ENCODE measurements at regions not wholly inside any gene's neighbourhood (a gene's known extent, or its start where the extent isn't known, plus 50 kb on each side); places are given as distances from the start of the nearest gene placed in this dataset.
"Not testable (repeated sequence)": the region's sequence is repeated elsewhere in the genome, so short reads cannot be mapped to it uniquely, and the experiment has no call there.

- no peak overlapping the region for H3K4me3 Mint-ChIP-seq (ENCODE audit: low read depth)
- no peak for DNase-seq (ENCODE audit: low spot score, unreplicated experiment)
- H3K27me3 Mint-ChIP-seq = no peaks in the 10 kb centered on the region
- H3K4me1 Mint-ChIP-seq (ENCODE audit: low read depth) = no peaks in the 10 kb centered on the region
- no peak overlapping the region for H3K27ac Mint-ChIP-seq
- H3K9me3 Mint-ChIP-seq (ENCODE audit: low read depth) = no peaks in the 10 kb centered on the region
- TF ChIP-seq CTCF (IDR thresholded peaks at IDR 0.05; ENCODE audit: unreplicated experiment) = no peak
- no peaks in the 10 kb centered on the region for H3K36me3 Mint-ChIP-seq (ENCODE audit: insufficient read depth)
Observed at GRCh38 chr3:557972-558371, 361.4 kb downstream of the CHL1 start.

GRCh38 chr3:567488-568185, 371.1 kb downstream of the CHL1 start:
- no peaks in the 10 kb centered on the region for H3K9me3 Mint-ChIP-seq (ENCODE audit: low read depth)
- H3K27ac Mint-ChIP-seq = no peak overlapping the region
- H3K36me3 Mint-ChIP-seq (ENCODE audit: insufficient read depth) = no peaks in the 10 kb centered on the region
- no peak for TF ChIP-seq CTCF (IDR thresholded peaks at IDR 0.05; ENCODE audit: unreplicated experiment)
- no peak overlapping the region for H3K4me3 Mint-ChIP-seq (ENCODE audit: low read depth)
- peaks cover 3% of the 10 kb centered on the region for H3K27me3 Mint-ChIP-seq
- no peaks in the 10 kb centered on the region for H3K4me1 Mint-ChIP-seq (ENCODE audit: low read depth)
- DNase-seq (ENCODE audit: low spot score, unreplicated experiment) = no peak

GRCh38 chr3:579529-579928, 383.0 kb downstream of the CHL1 start:
- not testable (repeated sequence) for H3K36me3 Mint-ChIP-seq (ENCODE audit: insufficient read depth); H3K4me1 Mint-ChIP-seq (ENCODE audit: low read depth); H3K27ac Mint-ChIP-seq; H3K4me3 Mint-ChIP-seq (ENCODE audit: low read depth); H3K9me3 Mint-ChIP-seq (ENCODE audit: low read depth); DNase-seq (ENCODE audit: low spot score, unreplicated experiment); H3K27me3 Mint-ChIP-seq

GRCh38 chr3:589066-589465, 392.5 kb downstream of the CHL1 start:
- not testable (repeated sequence) for H3K4me1 Mint-ChIP-seq (ENCODE audit: low read depth); H3K4me3 Mint-ChIP-seq (ENCODE audit: low read depth); H3K9me3 Mint-ChIP-seq (ENCODE audit: low read depth); H3K36me3 Mint-ChIP-seq (ENCODE audit: insufficient read depth); DNase-seq (ENCODE audit: low spot score, unreplicated experiment); H3K27ac Mint-ChIP-seq; H3K27me3 Mint-ChIP-seq

GRCh38 chr3:597304-597703, 400.7 kb downstream of the CHL1 start:
- not testable (repeated sequence) for H3K27ac Mint-ChIP-seq; H3K4me3 Mint-ChIP-seq (ENCODE audit: low read depth); H3K36me3 Mint-ChIP-seq (ENCODE audit: insufficient read depth); H3K27me3 Mint-ChIP-seq; DNase-seq (ENCODE audit: low spot score, unreplicated experiment); H3K9me3 Mint-ChIP-seq (ENCODE audit: low read depth); H3K4me1 Mint-ChIP-seq (ENCODE audit: low read depth)

- not testable (repeated sequence) for H3K4me1 Mint-ChIP-seq (ENCODE audit: low read depth); H3K27me3 Mint-ChIP-seq; DNase-seq (ENCODE audit: low spot score, unreplicated experiment); H3K27ac Mint-ChIP-seq; H3K36me3 Mint-ChIP-seq (ENCODE audit: insufficient read depth); H3K4me3 Mint-ChIP-seq (ENCODE audit: low read depth); H3K9me3 Mint-ChIP-seq (ENCODE audit: low read depth)
Observed at GRCh38 chr3:597746-598145, 401.2 kb downstream of the CHL1 start.

GRCh38 chr3:607480-607879, 410.9 kb downstream of the CHL1 start:
- H3K4me3 Mint-ChIP-seq (ENCODE audit: low read depth); H3K27ac Mint-ChIP-seq; DNase-seq (ENCODE audit: low spot score, unreplicated experiment); H3K4me1 Mint-ChIP-seq (ENCODE audit: low read depth); H3K36me3 Mint-ChIP-seq (ENCODE audit: insufficient read depth); H3K27me3 Mint-ChIP-seq; H3K9me3 Mint-ChIP-seq (ENCODE audit: low read depth): not testable (repeated sequence)

GRCh38 chr3:621714-622113, 425.2 kb downstream of the CHL1 start:
- TF ChIP-seq CTCF (IDR thresholded peaks at IDR 0.05; ENCODE audit: unreplicated experiment) = no peak
- no peak for DNase-seq (ENCODE audit: low spot score, unreplicated experiment)
- no peaks in the 10 kb centered on the region for H3K9me3 Mint-ChIP-seq (ENCODE audit: low read depth)
- H3K4me3 Mint-ChIP-seq (ENCODE audit: low read depth) = no peak overlapping the region
- no peak overlapping the region for H3K27ac Mint-ChIP-seq
- no peaks in the 10 kb centered on the region for H3K4me1 Mint-ChIP-seq (ENCODE audit: low read depth)
- H3K36me3 Mint-ChIP-seq (ENCODE audit: insufficient read depth) = no peaks in the 10 kb centered on the region
- no peaks in the 10 kb centered on the region for H3K27me3 Mint-ChIP-seq

Data from progenitor cell of endocrine pancreas (in vitro differentiated cells).